Forelimb muscle (tissue), 1 donor: ENCODE measurements at regions not wholly inside any gene's neighbourhood (a gene's known extent, or its start where the extent isn't known, plus 50 kb on each side); places are given as distances from the start of the nearest gene placed in this dataset.

Experiments
- DNase-seq: peaks from one replicate; pipeline ENCODE4 v3.0.0-alpha.2; 2013; ENCODE audit warnings: low read depth

DNA sequence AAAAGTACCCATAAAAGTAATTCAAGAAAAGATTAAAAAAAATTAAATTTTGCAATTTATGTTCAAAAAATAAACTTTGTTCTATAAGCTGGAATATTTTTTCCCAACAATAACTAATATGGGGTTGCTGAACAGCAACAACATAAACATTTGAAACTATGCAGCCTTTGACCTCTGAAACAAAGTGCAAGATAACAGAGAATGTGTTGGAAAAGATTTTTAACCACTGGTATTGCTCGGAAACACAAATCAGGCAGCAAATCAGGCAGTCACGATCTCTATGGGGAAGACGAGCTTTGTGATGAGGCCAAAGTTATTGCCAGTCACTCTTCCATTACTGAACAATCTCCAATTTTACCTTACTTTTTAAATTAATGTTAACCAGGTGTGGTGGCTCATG, 332.1 kb downstream of the PABPC4L start:
- no peak for DNase-seq

DNA sequence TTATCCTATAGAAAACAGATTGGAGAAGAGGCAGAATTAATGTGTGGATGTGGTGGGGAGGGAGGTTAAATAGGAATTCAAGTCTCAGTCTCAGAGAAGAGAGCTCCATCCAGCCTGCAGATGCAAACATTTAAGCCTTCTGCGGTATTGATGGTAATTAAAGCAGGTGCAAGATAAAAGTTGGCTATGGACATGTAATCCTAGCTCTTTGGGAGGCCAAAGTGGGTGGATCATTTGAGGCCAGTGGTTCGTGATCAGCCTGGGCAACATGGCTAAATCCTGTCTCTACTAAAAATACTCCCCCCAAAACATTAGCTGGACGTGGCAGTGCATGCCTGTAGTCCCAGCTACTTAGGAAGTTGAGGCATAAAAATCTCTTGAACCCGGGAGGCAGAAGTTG, 332.7 kb downstream of the PABPC4L start:
- DNase-seq: no peak

DNA sequence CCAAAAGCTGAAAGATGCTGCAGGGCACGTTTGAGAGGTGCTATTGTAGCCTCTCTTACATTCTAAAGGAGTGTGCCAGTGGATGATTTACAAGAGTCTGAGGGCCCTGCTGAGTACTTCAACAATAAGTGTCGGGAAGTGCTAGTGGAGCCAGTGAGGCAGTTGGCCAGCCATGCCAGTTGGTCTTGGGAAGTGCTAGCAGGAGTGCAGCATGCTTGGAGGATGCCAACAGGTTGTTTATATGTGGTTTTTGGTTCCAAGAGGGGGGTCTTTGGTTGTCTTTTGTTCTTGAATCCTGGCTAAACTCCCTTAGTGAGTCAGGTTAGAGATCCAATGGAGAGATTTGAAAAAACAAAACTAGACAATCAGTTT, 335.3 kb downstream of the PABPC4L start:
- DNase-seq: no peak

DNA sequence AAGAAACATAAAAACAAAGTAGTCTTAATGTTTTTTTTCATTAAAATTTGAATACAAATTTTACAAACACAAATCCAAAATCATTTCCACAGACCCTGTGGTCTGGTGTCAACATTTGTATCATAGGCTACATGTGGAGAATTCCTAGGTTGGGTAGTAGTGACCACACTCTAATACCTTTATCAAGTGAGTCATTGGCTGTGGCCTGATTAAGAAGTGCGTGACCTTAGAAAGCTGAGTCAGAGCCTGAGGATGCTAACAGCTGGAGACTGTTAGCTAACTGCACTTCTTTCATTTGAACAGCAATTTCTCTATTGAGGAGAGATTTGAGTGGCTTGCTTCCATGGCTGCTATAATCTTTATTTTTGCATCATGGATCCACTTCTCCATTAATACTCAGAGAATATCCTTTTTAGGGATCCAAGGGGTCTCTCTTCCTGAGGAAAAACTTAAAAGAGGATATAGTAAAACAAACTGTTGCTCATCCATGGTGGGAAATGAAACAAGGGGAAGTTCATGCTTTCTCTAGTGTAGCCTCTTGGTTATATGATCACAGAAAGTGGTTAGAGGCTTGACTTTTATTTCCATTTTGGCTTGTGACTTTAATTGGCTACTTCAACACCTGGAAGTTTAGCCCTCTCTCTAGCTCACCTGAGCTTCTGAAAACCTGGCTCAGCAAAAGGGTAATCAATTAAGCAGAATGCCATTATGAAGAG, 335.8 kb downstream of the PABPC4L start:
- no peak for DNase-seq

DNA sequence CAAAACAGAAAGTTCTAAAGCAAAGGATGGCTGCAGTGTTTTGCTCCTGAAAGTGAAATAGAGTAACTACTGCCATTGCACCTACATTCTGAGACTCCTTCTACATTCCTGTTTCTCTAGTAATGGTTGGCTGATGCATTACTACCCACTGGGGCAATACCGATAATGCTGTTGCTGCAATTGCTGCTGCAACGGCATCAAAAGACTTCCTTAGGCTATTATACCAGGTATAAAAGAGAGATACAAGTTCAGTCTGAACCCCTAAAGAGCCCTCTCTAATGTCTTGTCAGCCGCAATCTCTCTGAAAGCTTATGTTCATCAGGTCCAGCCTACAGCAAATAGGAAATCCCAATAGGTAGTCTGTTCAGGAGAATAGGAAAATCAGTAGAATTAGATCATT, 338.4 kb downstream of the PABPC4L start:
- no peak for DNase-seq

DNA sequence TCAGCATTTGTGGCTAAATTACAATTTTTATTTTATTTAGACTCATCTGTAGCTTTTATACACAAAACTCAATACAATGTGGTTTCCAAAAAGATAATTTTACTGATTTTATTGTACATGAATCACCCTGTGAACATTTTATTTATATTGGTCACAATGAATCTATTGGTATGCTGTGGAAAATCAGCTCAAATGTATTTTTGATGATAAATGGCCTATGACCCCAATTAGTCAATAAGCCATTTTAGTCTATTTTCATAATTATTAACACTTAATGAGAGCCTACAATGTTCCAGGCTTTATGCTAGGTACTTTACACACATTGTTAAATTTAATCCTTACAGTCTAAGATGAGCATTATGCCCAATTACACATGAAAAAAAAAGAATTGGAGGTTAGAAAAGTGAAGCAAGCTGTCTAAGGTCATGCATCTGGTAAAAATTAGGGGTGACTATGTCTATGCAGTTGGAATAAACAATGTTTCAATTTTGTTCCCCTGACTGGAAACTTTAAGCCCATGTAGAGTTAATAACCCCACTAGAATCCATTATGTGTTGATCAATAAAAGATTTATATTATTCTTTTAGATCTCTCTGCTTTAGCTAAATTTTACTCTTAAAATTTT, 344.7 kb downstream of the PABPC4L start:
- DNase-seq: no peak

DNA sequence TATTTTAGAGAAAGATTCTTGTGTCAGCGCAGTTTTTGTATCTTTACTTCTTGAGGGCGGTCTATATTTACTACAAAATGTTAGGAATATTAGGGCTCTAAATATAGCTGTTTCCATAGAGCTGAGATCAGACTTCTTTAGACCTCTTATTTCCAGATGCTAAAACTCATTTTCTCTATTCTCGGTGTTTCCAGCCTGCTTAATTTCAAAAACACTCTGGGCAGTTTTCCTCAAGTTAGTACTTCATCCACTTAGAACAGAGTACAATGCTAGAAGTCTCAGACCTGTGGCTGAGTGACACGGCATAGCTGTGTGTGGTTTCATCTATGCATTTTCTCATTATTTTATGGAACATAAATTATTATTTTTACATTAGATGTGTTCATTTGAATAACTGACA, 346.6 kb downstream of the PABPC4L start:
- no peak for DNase-seq

DNA sequence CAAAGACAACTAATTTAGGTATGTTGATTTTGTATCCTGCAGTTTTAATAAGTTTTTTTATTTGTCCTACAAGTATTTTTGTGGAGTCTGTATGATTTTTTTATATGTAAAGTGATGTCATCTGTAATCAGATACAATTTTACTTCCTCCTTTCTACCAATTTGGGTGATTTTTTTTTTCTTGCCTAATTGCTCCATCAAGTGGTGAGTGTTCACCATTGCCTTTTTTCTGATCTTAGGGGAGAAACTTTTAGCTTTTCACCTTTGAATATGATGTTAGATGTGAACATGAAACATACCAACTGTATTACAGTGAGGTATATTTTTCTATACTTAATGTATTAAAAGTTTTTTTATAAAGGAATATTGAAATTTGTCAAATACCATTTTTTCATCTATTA, 362.3 kb downstream of the PABPC4L start:
- DNase-seq: no peak

DNA sequence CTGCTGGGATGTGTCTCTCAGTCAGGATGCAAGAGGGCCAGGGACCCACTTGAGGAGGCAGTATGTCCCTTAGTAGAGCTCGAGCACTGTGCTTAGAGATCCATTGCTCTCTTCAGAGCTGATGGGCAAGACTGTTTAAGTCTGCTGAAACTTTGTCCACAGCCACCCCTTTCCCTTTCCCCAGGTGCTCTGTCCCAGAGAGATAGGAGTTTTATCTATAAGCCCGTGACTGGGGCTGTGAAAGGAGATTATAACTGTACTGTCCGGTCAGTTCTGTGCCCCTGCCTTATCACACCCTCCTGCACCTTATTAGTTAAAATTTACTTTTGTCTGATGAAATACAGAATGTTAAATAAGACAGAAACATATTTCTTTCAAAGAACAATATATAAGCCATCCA, 378.4 kb downstream of the PABPC4L start:
- no peak for DNase-seq

DNA sequence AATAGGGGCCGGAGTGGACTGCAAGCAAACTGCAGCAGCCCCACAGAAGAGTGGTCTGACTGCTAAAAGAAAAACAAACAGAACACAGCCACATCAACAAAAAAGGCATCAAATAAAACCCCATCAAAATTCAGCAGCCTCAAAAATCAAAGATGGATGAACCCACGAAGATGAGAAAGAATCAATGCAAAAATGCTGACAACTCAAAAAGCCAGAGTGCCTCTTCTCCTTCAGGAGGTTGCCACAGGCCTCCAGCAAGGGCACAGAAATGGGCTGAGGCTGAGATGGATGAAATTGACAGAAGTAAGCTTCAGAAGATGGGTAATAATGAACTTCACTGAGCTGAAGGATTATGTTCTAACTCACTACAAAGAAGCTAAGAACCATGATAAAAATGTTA, 388.6 kb downstream of the PABPC4L start:
- DNase-seq: no peak

DNA sequence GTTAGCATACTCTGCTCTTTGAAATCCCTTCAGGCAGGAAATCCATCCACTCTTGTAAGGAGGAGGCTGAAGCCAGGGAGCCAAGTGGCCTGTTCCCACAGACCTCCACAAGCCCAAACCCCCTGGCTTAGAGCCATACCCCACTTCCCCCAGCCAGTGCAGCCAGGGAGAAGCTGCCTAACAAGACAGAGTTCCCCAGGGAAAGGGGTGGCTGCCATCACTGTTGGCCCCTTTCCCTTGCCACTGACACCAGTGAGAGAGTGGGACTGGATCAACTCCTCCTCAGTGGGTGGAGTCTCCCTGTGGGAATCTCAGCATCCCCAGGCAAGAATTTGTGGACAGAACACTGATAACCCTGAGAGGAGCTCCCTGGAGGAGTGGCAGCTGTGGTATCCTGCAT, 389.4 kb downstream of the PABPC4L start:
- DNase-seq: no peak

DNA sequence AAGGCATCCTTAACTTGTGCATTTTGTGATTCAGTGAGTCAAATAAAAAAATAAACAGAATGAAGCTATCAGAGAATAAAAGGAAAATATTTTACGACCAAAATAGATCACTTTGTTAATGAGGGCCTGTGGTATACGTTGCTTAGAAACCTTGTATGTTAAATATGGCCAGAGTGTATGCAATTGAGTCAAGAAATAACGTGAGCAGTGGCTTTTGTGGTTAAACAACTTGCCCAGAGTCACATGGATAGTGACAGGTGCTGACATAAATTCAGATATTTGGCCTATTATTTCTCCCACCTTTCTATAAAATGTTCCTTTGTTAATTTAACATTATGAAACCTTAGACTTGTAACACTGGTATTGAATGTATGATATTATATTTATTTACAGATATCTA, 393.4 kb downstream of the PABPC4L start:
- DNase-seq: no peak

DNA sequence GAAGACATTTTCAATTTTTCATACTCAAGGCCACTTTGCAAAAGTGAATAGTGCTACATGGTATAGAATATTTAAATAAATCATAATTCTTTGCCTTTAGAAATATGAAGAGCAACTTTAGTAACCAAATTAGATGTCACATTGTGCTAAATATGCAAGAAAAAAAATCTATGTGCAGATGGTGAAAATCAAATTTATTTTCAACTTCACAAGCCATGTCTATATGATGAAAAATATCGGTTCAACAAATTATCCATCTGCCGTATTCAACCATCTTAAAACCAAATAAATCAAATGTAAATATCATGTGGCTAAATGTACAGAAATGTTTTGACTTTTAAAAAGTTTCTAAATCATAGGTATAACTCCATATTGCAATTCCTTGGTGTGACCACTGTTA, 398.2 kb downstream of the PABPC4L start:
- DNase-seq: no peak

DNA sequence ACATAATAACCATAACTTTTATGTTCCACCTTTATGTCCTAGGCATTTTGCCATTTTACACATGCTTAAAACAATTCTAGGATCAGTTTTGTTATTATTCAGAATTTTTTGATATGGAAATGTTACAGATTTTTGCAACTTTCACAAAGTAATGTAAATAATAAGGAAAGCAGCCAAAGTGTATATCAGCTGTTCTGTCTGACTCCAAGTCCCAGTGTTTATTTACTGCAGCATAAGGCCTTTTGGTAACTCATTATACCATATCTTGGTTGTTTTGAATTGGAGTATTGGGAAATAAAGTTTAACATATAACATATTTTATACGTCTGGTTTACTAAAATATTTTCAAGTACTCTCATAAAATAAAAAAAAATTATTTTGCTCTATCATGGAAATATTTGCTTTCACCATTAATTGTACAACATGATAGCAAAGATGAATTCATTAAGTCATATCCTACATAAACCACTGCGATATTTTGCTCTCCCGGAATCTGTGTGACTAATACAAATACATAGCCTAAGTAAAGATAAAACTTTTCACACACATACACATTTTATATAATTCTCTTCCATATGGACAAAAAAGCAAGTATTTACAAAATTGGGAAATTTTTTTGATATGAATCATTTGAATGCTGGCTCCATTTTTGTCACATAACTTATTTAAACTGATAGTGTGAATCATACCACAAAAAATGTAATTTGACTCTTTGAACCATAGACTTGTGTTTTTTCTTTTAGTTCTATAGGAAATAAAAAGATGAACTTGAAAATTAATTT, 399.0 kb downstream of the PABPC4L start:
- DNase-seq: no peak

DNA sequence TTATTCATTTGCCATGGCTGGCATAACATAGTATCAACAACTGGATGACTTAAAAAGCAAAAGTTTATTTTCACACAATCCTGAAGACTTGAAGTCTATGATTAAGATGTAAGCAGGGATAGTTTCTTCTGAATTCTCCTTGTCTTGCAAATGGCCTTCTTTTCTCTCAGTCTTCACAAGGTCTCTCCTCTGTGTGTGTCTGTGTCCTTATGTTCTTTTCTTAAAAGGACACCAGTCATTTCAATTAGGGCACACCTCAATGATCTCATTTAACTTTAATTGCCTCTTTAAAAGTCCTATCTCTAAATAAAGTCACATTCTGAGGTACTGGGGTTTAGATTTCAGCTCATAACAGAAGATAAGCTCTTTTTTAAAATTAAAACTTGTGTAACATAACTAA, 399.7 kb downstream of the PABPC4L start:
- DNase-seq: no peak

DNA sequence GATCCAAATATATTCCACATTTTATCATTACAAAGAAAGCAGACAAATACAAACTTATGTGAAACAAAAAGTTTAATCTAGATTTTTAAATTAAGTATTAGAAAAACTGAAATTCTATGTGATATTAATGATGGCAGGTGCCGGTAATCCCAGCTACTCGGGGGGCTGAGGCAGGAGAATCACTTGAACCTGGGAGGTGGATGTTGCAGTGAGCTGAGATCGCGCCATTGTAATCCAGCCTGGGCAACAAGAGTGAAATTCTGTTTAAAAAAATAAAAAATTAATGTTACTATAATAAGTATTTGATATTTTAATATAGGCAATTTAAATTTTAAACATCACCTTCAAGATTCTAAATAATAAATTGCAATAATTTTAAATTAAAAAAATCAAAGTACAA, 400.6 kb downstream of the PABPC4L start:
- no peak for DNase-seq

DNA sequence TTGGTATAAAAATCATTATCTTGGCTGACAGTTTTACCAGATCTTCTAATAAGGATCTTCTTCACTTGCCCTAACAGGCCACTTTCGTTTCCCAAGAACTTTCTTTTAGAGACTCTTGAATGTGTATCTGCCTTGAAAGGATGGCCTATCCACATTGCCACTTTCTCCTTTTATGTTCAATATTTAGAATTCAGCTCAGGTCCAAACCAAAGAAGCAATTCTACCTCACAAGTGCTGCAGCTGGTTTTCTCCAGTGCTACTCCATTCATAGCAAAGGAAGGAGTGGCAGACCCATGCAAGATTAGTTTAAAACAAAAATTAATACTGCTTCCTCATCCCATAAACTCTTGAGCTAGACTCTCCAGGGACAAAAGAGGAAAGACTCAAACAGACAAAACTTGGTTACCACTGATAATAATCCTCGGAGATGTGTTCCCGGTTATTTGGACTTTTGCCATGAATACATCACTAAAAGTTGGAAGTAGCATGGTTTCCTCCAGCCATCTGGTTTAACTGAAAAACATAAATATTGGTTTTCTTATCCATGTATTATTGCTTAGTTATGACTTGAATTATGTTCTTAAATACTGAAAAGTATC, 401.8 kb downstream of the PABPC4L start:
- no peak for DNase-seq

DNA sequence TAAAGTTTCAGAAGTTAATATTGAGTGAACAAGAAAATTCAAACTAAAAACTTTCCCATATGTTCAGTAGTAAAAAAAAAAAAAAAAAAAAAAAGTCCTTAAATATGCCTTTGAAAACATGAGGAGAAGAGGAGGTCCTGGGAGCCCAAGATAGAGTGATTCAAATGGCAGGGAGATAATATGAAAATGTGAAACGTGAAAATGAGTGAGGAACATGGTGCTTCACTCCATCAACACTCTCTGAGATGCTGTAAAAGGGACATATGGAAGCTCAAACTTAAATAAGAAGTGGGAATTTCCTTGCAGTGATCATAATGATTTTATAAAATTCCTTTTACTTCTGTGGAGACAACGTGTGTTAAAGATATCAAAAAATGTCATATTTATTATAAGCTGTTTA, 423.9 kb downstream of the PABPC4L start:
- DNase-seq: no peak

DNA sequence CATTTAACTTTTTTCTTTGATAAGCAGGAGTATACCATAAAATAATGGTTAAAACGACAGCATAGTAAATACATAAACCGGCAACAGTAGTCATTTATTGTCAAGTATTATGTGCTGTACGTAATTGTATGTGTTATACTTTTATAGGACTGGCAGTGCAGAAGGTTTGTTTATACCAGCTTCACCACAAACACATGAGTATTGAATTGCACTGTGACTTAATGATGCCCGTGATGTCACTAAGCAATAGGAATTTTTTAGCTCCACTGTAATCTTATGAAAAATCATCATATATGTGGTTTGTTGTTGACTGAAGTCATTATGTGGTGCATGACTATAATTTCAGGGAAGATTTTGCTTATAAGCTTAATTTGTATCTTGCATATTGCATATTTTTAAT, 424.6 kb downstream of the PABPC4L start:
- DNase-seq: no peak

DNA sequence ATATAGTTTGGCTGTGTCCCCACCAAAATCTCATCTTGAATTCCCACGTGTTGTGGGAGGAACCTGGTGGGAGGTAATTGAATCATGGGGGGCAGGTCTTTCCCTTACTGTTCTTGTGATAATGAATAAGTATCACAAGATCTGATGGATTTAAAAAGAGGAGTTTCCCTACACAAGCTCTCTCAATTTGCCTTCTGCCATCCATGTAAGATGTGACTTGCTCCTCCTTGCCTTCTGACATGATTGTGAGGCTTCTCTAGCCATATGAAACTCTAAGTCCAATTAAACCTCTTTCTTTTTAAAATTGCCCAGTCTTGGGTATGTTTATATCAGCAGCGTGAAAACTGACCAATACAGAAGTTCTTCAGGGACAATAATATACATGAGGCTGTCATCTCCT, 425.1 kb downstream of the PABPC4L start:
- no peak for DNase-seq

DNA sequence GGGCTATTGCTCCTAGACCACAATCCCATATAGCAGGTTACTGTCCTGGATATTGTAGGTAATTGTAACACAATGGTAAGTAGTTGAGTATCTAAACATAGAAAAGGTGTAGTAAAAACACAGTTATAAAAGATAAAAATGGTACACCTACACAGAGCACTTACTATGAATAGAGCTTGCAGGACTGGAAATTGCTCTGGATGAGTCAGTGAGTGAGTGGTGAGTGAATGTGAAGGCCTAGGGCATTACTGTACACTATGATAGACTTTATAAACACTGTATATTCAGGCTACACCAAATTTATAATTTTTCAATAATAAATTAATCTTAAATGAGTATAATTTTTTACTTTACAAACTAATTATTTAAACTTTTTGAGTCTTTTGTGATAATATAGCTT, 425.7 kb downstream of the PABPC4L start:
- no peak for DNase-seq

DNA sequence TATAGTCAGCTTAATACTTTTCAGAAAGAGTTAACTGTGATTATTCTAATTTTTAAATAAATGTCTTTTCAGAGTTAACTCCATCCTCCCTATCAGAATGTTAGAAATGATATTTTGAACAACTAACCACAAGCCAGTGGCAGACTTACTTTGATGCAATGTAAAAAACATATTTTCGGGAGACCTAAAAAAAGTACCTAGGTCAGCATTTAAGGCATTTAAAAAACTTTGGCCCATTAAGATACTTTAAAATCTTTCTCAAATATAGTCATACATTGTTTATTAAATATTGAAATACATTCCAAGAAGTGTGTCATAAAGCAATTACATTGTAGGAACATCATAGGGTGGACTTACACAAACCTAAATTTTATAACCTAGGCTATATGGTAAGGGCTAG, 426.1 kb downstream of the PABPC4L start:
- no peak for DNase-seq

DNA sequence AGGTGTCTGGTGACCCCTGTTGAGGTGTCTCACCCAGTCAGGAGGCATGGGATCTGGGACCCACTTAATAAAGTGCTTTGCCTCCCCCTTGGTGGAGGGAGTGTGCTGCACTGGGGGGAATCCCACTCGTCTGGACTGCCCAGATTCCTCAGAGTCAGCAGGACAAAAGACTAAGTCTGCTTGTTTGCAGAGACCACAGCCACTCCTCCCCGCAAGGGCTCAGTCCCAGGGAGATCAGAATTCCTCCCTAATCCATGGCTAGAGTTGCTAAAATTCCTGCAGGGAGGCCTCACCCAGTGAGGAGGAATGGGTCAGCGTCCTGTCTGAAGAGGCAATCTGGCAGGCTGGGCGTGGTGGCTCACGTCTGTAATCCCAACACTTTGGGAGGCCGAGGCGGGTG, 442.2 kb downstream of the PABPC4L start:
- no peak for DNase-seq
